ENCODE measurements at regions not wholly inside any gene's neighbourhood (a gene's known extent, or its start where the extent isn't known, plus 50 kb on each side); places are given as distances from the start of the nearest gene placed in this dataset.

- Histone ChIP-seq H3K9me3 (ENCODE audit: insufficient read depth, low read depth, low read length) (peaks cover 3% of the 10 kb centered on the region; the same call in 1 of the 2 replicates), H2AFZ (ENCODE audit: low read length) (no peak overlapping the region), H3K9ac (ENCODE audit: low read depth, low read length, poor library complexity, severe bottlenecking) (no peak overlapping the region), H3K79me2 (ENCODE audit: insufficient read depth, low read length) (no peaks in the 10 kb centered on the region), H3K36me3 (ENCODE audit: insufficient read depth, low read length) (no peaks in the 10 kb centered on the region), H4K20me1 (ENCODE audit: insufficient read depth, low read length, poor library complexity, severe bottlenecking) (no peaks in the 10 kb centered on the region), H3K9me2 (replicated peaks; ENCODE audit: low read depth, low read length) (no peaks in the 10 kb centered on the region), H3K4me1 (ENCODE audit: insufficient read depth, low read length, poor library complexity, severe bottlenecking) (peaks cover 2% of the 10 kb centered on the region), H3K4me3 (ENCODE audit: low read length, poor library complexity, severe bottlenecking) (no peak overlapping the region), H3K4me2 (ENCODE audit: low read depth, low read length, poor library complexity, severe bottlenecking) (no peak overlapping the region), H3K27me3 (ENCODE audit: insufficient read depth, low read length, poor library complexity, severe bottlenecking) (no peaks in the 10 kb centered on the region), H3F3A (ENCODE audit: low read depth) (no peaks in the 10 kb centered on the region)
- TF ChIP-seq, protein P1, sequence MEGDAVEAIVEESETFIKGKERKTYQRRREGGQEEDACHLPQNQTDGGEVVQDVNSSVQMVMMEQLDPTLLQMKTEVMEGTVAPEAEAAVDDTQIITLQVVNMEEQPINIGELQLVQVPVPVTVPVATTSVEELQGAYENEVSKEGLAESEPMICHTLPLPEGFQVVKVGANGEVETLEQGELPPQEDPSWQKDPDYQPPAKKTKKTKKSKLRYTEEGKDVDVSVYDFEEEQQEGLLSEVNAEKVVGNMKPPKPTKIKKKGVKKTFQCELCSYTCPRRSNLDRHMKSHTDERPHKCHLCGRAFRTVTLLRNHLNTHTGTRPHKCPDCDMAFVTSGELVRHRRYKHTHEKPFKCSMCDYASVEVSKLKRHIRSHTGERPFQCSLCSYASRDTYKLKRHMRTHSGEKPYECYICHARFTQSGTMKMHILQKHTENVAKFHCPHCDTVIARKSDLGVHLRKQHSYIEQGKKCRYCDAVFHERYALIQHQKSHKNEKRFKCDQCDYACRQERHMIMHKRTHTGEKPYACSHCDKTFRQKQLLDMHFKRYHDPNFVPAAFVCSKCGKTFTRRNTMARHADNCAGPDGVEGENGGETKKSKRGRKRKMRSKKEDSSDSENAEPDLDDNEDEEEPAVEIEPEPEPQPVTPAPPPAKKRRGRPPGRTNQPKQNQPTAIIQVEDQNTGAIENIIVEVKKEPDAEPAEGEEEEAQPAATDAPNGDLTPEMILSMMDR (conservative IDR thresholded peaks at IDR 0.05; ENCODE audit: low read length) = no peak
- no peak for TF ChIP-seq EZH2phosphoT487 (IDR thresholded peaks at IDR 0.05; ENCODE audit: borderline replicate concordance)
Measured at GRCh38 chr3:16725972-16726371, 120.7 kb upstream of the DAZL start.

- H3K36me3 ChIP-seq (ENCODE audit: insufficient read depth, low read length) = no peaks in the 10 kb centered on the region
- TF ChIP-seq EZH2phosphoT487 (IDR thresholded peaks at IDR 0.05; ENCODE audit: borderline replicate concordance) = no peak
- TF ChIP-seq, protein P1 (conservative IDR thresholded peaks at IDR 0.05; ENCODE audit: low read length) = no peak
- H2AFZ ChIP-seq (ENCODE audit: low read length) = no peak overlapping the region
- no peaks in the 10 kb centered on the region for H3K4me1 ChIP-seq (ENCODE audit: insufficient read depth, low read length, poor library complexity, severe bottlenecking)
- H3K27me3 ChIP-seq (ENCODE audit: insufficient read depth, low read length, poor library complexity, severe bottlenecking) = no peaks in the 10 kb centered on the region
- H3K9me2 ChIP-seq (replicated peaks; ENCODE audit: low read depth, low read length) = no peaks in the 10 kb centered on the region
- H3K79me2 ChIP-seq (ENCODE audit: insufficient read depth, low read length) = no peaks in the 10 kb centered on the region
- H3K4me3 ChIP-seq (ENCODE audit: low read length, poor library complexity, severe bottlenecking) = no peak overlapping the region
- H3F3A ChIP-seq (ENCODE audit: low read depth) = no peaks in the 10 kb centered on the region
- peaks cover 3% of the 10 kb centered on the region; the same call in 1 of the 2 replicates for H3K9me3 ChIP-seq (ENCODE audit: insufficient read depth, low read depth, low read length)
- no peak overlapping the region for H3K9ac ChIP-seq (ENCODE audit: low read depth, low read length, poor library complexity, severe bottlenecking)
- H3K4me2 ChIP-seq (ENCODE audit: low read depth, low read length, poor library complexity, severe bottlenecking) = no peak overlapping the region
- no peaks in the 10 kb centered on the region for H4K20me1 ChIP-seq (ENCODE audit: insufficient read depth, low read length, poor library complexity, severe bottlenecking)
Measured at GRCh38 chr3:16728770-16729745, 123.8 kb upstream of the DAZL start.

DNA sequence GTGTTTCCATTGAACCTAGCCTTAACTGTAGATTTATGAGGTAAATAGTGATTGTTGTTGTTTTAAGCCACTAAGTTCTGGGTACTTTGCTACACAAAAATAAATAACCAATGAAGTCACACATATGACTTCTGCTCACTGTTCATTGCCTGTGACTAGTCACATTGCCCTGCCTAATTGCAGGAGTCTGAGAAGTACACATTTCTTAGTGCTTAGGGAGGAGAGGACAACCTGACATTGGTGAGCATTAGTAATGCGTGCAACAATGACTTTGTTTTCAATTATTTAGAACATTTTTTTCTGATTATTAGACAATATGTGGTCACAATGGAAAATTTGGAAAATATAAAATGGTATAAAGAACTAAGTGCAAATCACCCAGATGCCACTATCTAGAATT lies 133.2 kb upstream of the DAZL start:
- no peaks in the 10 kb centered on the region for H3K4me1 ChIP-seq (ENCODE audit: insufficient read depth, low read length, poor library complexity, severe bottlenecking)

More for the DNA sequence above, 133.2 kb upstream of the DAZL start:
- Histone ChIP-seq H3K9me3 (ENCODE audit: insufficient read depth, low read depth, low read length) (no peaks in the 10 kb centered on the region; the same call in 1 of the 2 replicates), H3K79me2 (ENCODE audit: insufficient read depth, low read length) (no peaks in the 10 kb centered on the region), H3K36me3 (ENCODE audit: insufficient read depth, low read length) (no peaks in the 10 kb centered on the region), H3K4me2 (ENCODE audit: low read depth, low read length, poor library complexity, severe bottlenecking) (no peak overlapping the region), H4K20me1 (ENCODE audit: insufficient read depth, low read length, poor library complexity, severe bottlenecking) (no peaks in the 10 kb centered on the region), H3F3A (ENCODE audit: low read depth) (no peaks in the 10 kb centered on the region), H3K4me3 (ENCODE audit: low read length, poor library complexity, severe bottlenecking) (no peak overlapping the region), H3K27me3 (ENCODE audit: insufficient read depth, low read length, poor library complexity, severe bottlenecking) (no peaks in the 10 kb centered on the region), H3K9me2 (replicated peaks; ENCODE audit: low read depth, low read length) (no peaks in the 10 kb centered on the region), H3K9ac (ENCODE audit: low read depth, low read length, poor library complexity, severe bottlenecking) (no peak overlapping the region), H2AFZ (ENCODE audit: low read length) (no peak overlapping the region)
- no peak for TF ChIP-seq EZH2phosphoT487 (IDR thresholded peaks at IDR 0.05; ENCODE audit: borderline replicate concordance)
- TF ChIP-seq, protein P1 (conservative IDR thresholded peaks at IDR 0.05; ENCODE audit: low read length) = no peak

All from Loucy (cell line).